ENCODE measurements at regions not wholly inside any gene's neighbourhood (a gene's known extent, or its start where the extent isn't known, plus 50 kb on each side); places are given as distances from the start of the nearest gene placed in this dataset.

DNA sequence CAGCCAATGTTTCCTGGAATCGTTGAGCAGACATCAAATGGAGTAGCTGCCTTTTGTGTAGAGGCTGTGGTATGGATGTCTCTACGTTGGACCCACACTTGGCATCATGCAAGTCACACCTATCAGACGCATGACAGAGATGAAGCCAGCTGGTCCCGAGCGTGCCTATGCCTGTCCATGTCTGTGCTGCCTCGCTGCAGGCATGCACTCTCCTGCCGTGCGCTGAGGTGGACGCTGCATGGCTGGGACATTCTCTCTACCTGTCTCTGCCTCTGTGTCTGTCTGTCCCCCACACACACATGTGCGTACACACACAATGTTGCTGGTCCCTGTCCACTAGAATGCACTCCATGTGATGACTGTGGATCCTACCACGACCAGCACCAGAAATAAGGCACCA lies 514.2 kb upstream of the MYT1L start:
- TF ChIP-seq, protein P1, sequence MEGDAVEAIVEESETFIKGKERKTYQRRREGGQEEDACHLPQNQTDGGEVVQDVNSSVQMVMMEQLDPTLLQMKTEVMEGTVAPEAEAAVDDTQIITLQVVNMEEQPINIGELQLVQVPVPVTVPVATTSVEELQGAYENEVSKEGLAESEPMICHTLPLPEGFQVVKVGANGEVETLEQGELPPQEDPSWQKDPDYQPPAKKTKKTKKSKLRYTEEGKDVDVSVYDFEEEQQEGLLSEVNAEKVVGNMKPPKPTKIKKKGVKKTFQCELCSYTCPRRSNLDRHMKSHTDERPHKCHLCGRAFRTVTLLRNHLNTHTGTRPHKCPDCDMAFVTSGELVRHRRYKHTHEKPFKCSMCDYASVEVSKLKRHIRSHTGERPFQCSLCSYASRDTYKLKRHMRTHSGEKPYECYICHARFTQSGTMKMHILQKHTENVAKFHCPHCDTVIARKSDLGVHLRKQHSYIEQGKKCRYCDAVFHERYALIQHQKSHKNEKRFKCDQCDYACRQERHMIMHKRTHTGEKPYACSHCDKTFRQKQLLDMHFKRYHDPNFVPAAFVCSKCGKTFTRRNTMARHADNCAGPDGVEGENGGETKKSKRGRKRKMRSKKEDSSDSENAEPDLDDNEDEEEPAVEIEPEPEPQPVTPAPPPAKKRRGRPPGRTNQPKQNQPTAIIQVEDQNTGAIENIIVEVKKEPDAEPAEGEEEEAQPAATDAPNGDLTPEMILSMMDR (IDR thresholded peaks at IDR 0.05; ENCODE audit: low read depth, low read length, missing input control) = no peak
- no peak for TF ChIP-seq TAF1 (conservative IDR thresholded peaks at IDR 0.05)
- TF ChIP-seq RXRA (IDR thresholded peaks at IDR 0.05) = no peak
- no peak for TF ChIP-seq GABPA (IDR thresholded peaks at IDR 0.05 in 1 of 2, conservative IDR thresholded peaks at IDR 0.05 in 1 of 2)
- TF ChIP-seq FOXA1 (IDR thresholded peaks at IDR 0.05) = no peak
- TF ChIP-seq, protein P2, sequence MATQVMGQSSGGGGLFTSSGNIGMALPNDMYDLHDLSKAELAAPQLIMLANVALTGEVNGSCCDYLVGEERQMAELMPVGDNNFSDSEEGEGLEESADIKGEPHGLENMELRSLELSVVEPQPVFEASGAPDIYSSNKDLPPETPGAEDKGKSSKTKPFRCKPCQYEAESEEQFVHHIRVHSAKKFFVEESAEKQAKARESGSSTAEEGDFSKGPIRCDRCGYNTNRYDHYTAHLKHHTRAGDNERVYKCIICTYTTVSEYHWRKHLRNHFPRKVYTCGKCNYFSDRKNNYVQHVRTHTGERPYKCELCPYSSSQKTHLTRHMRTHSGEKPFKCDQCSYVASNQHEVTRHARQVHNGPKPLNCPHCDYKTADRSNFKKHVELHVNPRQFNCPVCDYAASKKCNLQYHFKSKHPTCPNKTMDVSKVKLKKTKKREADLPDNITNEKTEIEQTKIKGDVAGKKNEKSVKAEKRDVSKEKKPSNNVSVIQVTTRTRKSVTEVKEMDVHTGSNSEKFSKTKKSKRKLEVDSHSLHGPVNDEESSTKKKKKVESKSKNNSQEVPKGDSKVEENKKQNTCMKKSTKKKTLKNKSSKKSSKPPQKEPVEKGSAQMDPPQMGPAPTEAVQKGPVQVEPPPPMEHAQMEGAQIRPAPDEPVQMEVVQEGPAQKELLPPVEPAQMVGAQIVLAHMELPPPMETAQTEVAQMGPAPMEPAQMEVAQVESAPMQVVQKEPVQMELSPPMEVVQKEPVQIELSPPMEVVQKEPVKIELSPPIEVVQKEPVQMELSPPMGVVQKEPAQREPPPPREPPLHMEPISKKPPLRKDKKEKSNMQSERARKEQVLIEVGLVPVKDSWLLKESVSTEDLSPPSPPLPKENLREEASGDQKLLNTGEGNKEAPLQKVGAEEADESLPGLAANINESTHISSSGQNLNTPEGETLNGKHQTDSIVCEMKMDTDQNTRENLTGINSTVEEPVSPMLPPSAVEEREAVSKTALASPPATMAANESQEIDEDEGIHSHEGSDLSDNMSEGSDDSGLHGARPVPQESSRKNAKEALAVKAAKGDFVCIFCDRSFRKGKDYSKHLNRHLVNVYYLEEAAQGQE (IDR thresholded peaks at IDR 0.05) = no peak
- no peak for TF ChIP-seq SP1 (IDR thresholded peaks at IDR 0.05)
- TF ChIP-seq, protein P3, sequence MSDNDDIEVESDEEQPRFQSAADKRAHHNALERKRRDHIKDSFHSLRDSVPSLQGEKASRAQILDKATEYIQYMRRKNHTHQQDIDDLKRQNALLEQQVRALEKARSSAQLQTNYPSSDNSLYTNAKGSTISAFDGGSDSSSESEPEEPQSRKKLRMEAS (IDR thresholded peaks at IDR 0.05) = no peak
- no peak for TF ChIP-seq EGR1 (IDR thresholded peaks at IDR 0.05; ENCODE audit: low read depth in 2 of 2)
- no peak for TF ChIP-seq RAD21 (IDR thresholded peaks at IDR 0.05)
- no peak for TF ChIP-seq YY1 (IDR thresholded peaks at IDR 0.05)

Measured in liver (tissue), 3 donors.